ENCODE measurements at regions not wholly inside any gene's neighbourhood (a gene's known extent, or its start where the extent isn't known, plus 50 kb on each side); places are given as distances from the start of the nearest gene placed in this dataset.

DNA sequence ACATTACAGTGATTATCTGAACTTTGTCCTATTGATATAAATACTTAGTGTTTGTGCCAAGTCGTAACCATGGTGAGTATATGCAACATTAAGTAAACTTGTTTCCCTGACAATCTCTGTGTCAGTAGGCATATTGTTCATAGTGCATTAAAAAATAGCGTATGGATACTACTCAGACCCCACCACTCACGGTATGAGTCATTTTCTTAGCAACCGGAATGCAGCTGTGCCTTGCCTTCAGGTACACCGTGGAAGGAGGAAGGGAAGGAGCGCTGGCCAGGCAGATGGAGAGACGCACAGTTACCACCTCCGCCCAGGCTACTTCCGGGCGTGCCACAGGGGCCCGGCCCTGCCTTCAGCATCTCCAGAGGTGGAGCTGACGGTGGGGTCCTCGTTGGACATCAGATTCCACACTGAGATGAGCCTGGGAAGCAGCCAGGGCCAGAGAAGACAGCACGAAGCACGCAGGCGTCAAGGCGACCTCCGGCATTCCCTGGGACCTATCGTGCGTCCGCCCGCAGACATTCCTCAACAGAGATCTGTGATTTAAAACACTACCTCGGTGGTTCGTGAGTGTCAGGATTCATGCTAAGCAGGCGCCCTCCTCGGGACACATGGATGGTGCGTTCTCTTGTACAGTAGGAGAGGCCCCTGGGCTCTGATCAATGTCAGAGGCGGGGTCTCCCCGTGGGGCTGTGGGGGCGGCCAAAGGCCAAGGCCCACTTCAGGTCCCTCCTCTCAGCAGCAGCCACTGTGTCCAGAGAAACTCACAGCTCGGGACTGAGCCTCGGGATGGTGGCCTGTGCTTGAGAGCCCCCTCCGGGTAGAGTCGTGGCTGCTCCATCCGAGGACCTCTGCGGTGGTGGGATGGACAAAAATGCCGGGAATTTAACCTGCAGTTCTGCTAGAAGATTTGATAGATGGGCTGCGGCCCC lies 82.2 kb upstream of the HDAC4 start:
- DNase-seq (no peak), ATAC-seq (ENCODE audit: low read depth in 2 of 2) (no peak)
- no peaks in the 10 kb centered on the region for H3K4me1 Mint-ChIP-seq
- H3K27me3 Mint-ChIP-seq, result peaks cover 0 to 41% (median 29%) of the 10 kb centered on the region in 3 donors
- H3K36me3 Mint-ChIP-seq, result no peaks in the 10 kb centered on the region
- no peak overlapping the region for H3K4me3 Mint-ChIP-seq
- no peak overlapping the region for H3K27ac Mint-ChIP-seq
- H3K9me3 Mint-ChIP-seq, result peaks cover 0 to 4% (median 0%) of the 10 kb centered on the region in 7 donors

DNA sequence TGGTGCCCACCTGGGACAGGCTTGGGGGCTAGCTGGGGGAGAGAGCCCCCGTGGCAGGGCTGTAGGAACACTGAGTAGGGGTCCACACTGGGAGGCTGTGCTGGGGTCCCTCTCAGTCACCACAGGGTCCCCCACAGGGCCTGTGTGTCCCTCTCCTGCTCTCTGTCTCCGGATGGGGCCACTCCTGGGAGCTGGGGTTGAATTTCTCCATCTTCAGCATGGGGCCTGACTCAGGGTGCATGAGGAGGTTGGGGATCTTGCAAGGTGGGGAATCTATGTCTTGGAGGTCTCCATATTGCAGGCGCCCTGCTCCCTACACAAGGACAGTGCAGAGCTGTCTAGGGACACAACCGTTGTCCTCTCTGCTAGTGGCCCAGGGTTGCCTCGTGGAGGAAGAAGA lies 78.7 kb upstream of the HDAC4 start:
- peaks cover 0 to 2% (median 0%) of the 10 kb centered on the region in 7 donors for H3K9me3 Mint-ChIP-seq
- H3K36me3 Mint-ChIP-seq, result no peaks in the 10 kb centered on the region
- ATAC-seq (ENCODE audit: low read depth in 2 of 2), result no peak
- H3K27ac Mint-ChIP-seq, result no peak overlapping the region
- no peak overlapping the region for H3K4me3 Mint-ChIP-seq
- H3K4me1 Mint-ChIP-seq, result no peaks in the 10 kb centered on the region
- peaks cover 2 to 30% (median 25%) of the 10 kb centered on the region in 3 donors for H3K27me3 Mint-ChIP-seq
- DNase-seq, result no peak

DNA sequence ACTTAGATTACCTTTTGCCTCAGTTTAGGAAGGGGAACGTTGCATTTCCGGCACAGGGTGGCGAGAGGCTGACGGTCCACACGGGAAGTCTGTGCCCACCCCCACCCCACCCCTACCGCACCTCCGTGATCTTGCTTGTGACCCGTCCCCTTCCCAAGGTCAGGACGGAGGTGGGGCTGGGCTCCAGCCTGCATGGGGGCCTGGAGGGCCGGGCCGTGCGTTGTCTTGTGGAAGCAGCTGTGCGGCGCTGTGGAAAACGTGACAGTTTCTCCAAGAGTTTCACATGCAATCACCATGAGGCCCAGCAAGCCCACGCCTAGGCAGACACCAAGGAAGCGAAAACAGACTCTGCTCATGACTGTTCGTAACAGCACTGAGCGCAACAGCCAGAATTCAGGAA lies 76.8 kb upstream of the HDAC4 start:
- H3K27ac Mint-ChIP-seq, result no peak overlapping the region
- ATAC-seq (ENCODE audit: low read depth in 2 of 2) (no peak), DNase-seq (no peak)
- peaks cover 13 to 33% (median 32%) of the 10 kb centered on the region in 3 donors for H3K27me3 Mint-ChIP-seq
- H3K9me3 Mint-ChIP-seq, result peaks cover 0 to 2% (median 0%) of the 10 kb centered on the region in 7 donors
- H3K4me1 Mint-ChIP-seq, result no peaks in the 10 kb centered on the region
- H3K4me3 Mint-ChIP-seq, result no peak overlapping the region
- H3K36me3 Mint-ChIP-seq, result no peaks in the 10 kb centered on the region

DNA sequence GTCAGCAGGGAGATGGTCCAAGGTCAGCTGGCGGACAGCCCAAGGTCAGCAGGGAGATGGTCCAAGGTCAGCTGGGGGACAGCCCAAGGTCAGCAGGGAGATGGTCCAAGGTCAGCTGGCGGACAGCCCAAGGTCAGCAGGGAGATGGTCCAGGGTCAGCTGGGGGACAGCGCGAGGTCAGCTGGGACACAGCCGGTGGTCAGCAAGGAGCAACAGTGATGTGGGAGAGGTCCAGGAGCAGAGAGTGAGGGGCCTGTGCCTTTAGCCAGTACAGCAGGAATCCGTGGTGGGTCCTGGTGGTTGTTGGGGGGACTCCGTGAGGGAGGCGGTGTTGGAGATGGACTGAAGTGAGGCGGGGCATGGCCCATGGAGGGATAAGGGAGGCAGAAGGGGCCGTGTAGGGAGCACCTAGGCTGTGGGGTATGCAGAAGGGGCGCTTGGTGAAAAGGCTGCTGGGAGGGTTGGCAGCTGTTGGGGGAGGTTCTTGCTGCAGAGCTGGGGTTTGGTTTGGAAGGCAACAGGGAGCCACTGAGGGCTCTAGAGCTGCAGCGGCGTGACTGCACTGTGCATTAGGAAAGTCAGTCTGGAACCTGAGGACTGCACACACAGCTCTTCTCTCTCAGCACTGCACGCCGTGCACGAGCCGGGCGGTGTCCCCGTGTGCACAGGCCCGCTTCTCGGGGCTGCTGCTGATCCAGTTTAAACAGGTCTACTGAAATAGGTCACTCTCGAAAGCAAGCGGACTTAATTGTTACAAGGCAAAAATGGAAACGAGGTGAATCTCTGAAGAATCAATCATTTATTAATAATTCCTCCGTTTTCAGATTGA lies 76.2 kb upstream of the HDAC4 start:
- Mint-ChIP-seq H3K27ac (no peak overlapping the region), H3K9me3 (peaks cover 0 to 2% (median 0%) of the 10 kb centered on the region in 7 donors), H3K27me3 (peaks cover 18 to 33% (median 31%) of the 10 kb centered on the region in 3 donors), H3K4me3 (no peak overlapping the region), H3K4me1 (no peaks in the 10 kb centered on the region), H3K36me3 (no peaks in the 10 kb centered on the region)
- ATAC-seq (ENCODE audit: low read depth in 2 of 2) (no peak), DNase-seq (no peak)

DNA sequence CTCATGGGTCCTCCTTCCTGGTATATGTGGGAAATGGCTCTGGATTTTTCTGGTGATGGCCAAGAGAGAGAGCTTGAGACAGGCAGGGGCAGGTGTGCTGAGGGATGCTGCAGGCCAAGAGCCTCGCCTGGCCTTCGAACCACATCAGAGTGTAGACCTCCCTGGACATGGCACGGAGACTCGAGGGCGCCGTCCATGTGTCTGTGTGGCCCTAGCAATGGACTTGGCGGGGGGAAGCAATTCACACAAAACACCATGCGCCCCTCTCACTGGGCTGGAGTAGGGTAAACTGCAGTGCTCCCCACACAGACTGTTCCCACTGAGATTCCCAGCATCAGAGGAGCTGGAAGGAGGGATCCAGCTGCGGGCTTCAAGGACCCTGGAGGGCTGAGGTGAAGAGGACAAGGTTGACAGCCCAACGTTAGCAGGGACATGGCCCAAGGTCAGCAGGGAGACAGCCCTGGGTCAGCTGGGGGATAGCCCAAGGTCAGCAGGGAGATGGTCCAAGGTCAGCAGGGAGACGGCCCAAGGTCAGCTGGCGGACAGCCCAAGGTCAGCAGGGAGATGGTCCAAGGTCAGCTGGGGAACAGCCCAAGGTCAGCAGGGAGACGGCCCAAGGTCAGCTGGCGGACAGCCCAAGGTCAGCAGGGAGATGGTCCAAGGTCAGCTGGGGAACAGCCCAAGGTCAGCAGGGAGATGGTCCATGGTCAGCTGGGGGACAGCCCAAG lies 75.4 kb upstream of the HDAC4 start:
- Mint-ChIP-seq H3K4me1 (no peaks in the 10 kb centered on the region), H3K27ac (peak overlapping the region in 1 of 6 donors; percentile 33), H3K27me3 (peaks cover 21 to 27% (median 27%) of the 10 kb centered on the region in 3 donors), H3K4me3 (no peak overlapping the region), H3K36me3 (no peaks in the 10 kb centered on the region), H3K9me3 (peaks cover 0 to 2% (median 0%) of the 10 kb centered on the region in 7 donors)
- no peak for DNase-seq
- no peak for ATAC-seq (ENCODE audit: low read depth in 2 of 2)

DNA sequence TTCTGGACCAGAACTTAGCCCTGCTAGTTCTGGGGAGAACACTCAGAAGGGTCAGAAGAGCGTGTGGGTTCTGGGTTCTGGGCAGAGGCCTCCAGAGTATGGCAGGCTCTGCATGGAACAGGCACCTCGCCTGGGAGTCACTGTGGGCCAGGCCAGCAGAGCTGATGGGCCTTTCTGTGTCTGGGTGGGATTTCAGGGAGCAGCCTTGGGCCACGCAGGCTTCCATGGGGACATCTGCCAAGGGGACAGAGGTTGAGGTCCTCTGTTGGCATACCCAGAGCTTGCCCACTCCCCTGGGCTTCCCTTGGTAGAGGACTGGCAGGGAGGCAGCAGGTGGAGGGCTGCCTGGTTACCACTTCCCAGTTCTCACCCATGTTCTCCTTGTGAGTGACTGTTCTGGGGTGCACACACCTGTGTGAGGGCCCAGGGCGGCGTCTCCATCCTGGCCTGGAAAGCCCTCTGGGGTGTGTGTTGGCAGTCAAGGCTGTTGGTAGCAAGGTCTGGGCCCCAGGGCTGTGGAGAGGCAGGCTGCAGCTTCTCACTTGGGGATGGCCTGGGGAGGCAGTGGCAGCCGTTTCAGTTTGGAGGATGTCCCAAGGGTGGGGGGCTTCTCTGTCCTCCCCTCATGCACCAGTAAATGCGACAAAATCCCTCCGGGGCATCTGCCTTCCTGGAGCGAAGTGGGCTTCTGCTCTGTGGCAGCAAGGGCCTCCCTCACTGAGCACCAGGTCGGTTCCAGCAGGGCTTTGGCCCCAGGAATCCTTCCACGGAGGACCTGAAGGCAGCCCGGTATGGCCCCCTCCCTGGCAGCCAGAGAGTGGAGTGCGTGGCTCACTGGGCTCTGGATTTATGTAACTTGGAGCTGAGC lies 74.6 kb upstream of the HDAC4 start:
- H3K27ac Mint-ChIP-seq, result no peak overlapping the region
- no peaks in the 10 kb centered on the region for H3K4me1 Mint-ChIP-seq
- no peak for DNase-seq
- peaks cover 0 to 4% (median 0%) of the 10 kb centered on the region in 7 donors for H3K9me3 Mint-ChIP-seq
- H3K36me3 Mint-ChIP-seq, result no peaks in the 10 kb centered on the region
- ATAC-seq (ENCODE audit: low read depth in 2 of 2), result no peak
- no peak overlapping the region for H3K4me3 Mint-ChIP-seq
- H3K27me3 Mint-ChIP-seq, result peaks cover 21 to 32% (median 29%) of the 10 kb centered on the region in 3 donors

- Mint-ChIP-seq H3K27ac (no peak overlapping the region), H3K9me3 (peaks cover 0 to 4% (median 0%) of the 10 kb centered on the region in 7 donors), H3K4me1 (no peaks in the 10 kb centered on the region), H3K4me3 (no peak overlapping the region), H3K27me3 (peaks cover 21 to 32% (median 29%) of the 10 kb centered on the region in 3 donors), H3K36me3 (no peaks in the 10 kb centered on the region)
- DNase-seq (no peak), ATAC-seq (ENCODE audit: low read depth in 2 of 2) (no peak)
Observed at GRCh38 chr2:239473211-239473805, 72.5 kb upstream of the HDAC4 start.

- Mint-ChIP-seq H3K4me3 (no peak overlapping the region), H3K4me1 (no peaks in the 10 kb centered on the region), H3K27me3 (peaks cover 21 to 32% (median 29%) of the 10 kb centered on the region in 3 donors), H3K36me3 (no peaks in the 10 kb centered on the region), H3K27ac (no peak overlapping the region), H3K9me3 (peaks cover 0 to 4% (median 0%) of the 10 kb centered on the region in 7 donors)
- DNase-seq (no peak), ATAC-seq (ENCODE audit: low read depth in 2 of 2) (no peak)
Observed at GRCh38 chr2:239472235-239472775, 71.5 kb upstream of the HDAC4 start.

GRCh38 chr2:239471011-239471792 lies 70.4 kb upstream of the HDAC4 start:
- Mint-ChIP-seq H3K27ac (no peak overlapping the region), H3K27me3 (peaks cover 21 to 32% (median 29%) of the 10 kb centered on the region in 3 donors), H3K4me1 (no peaks in the 10 kb centered on the region), H3K36me3 (no peaks in the 10 kb centered on the region), H3K4me3 (no peak overlapping the region), H3K9me3 (peaks cover 0 to 4% (median 0%) of the 10 kb centered on the region in 7 donors)
- no peak for ATAC-seq (ENCODE audit: low read depth in 2 of 2)
- no peak for DNase-seq

DNA sequence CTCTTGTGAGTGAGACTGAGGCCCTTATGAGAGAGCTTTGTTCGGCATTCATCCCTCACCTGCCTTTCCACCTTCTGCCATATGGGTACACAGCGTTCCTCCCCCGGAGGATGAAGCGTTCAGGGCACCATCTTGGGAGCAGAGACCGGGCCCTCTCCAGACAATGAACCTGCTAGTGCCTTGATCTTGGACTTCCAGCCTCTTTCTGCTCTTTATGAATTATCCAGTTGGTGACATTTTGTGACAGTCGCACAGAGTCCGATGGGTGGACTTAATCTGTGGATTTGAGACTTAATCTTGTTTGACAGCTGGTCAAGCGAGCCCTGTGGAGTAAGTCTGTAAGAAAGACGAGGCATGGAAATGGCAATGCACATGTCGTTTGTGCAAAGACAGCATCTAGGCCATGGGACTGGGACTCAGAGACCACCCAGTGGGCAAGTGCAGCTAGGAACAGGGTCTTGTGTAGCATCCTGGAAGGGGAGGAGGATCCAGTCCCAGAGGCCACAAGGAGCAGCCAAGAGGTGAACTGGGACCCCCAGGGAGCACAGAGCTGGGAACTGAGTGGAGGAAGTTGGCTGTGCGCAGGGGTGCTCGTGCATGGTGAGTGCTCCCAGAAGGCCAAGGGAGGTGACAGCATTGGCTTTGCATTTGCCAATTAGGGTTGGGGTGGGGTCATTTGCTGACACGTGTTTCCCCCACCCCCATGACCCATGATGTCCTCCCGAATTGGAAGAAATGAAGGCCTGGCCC lies 69.5 kb upstream of the HDAC4 start:
- Mint-ChIP-seq H3K27ac (no peak overlapping the region), H3K4me3 (no peak overlapping the region), H3K27me3 (peaks cover 21 to 32% (median 29%) of the 10 kb centered on the region in 3 donors), H3K36me3 (no peaks in the 10 kb centered on the region), H3K4me1 (no peaks in the 10 kb centered on the region), H3K9me3 (peaks cover 0 to 4% (median 0%) of the 10 kb centered on the region in 7 donors)
- ATAC-seq (ENCODE audit: low read depth in 2 of 2) (no peak), DNase-seq (no peak)
